Mucosa of gallbladder (tissue), 1 donor: ENCODE measurements at regions not wholly inside any gene's neighbourhood (a gene's known extent, or its start where the extent isn't known, plus 50 kb on each side); places are given as distances from the start of the nearest gene placed in this dataset.
"Not testable (repeated sequence)": the region's sequence is repeated elsewhere in the genome, so short reads cannot be mapped to it uniquely, and the experiment has no call there.

ENCODE experiments used
- DNase-seq: peaks from one replicate; pipeline ENCODE4 v3.0.0-alpha.2; 2020; ENCODE audit warnings: low spot score
- donor health status: DM: no; HTN: no; CAD: no.

- no peak for DNase-seq
These were observed 187.8 kb downstream of the SHQ1 start for GRCh38 chr3:72660270-72661114.

- DNase-seq, result no peak
These were observed 188.6 kb downstream of the SHQ1 start for GRCh38 chr3:72659596-72659995.

GRCh38 chr3:72659188-72659587 lies 189.1 kb downstream of the SHQ1 start:
- DNase-seq, result no peak

GRCh38 chr3:72658466-72659100 lies 189.7 kb downstream of the SHQ1 start:
- DNase-seq, result no peak

GRCh38 chr3:72657666-72658065 lies 190.6 kb downstream of the SHQ1 start:
- DNase-seq, result no peak

GRCh38 chr3:72655723-72656122 lies 192.5 kb downstream of the SHQ1 start:
- no peak for DNase-seq

GRCh38 chr3:72655131-72655551 lies 193.1 kb downstream of the SHQ1 start:
- no peak for DNase-seq

GRCh38 chr3:72652395-72652794 lies 195.8 kb downstream of the SHQ1 start:
- DNase-seq, result no peak

GRCh38 chr3:72651498-72651897 lies 196.7 kb downstream of the SHQ1 start:
- DNase-seq, result no peak

- DNase-seq, result no peak
These were observed 202.0 kb downstream of the SHQ1 start for GRCh38 chr3:72646263-72646662.

- DNase-seq, result not testable (repeated sequence)
These were observed 204.6 kb downstream of the SHQ1 start for GRCh38 chr3:72643635-72644034.

GRCh38 chr3:72641684-72642083 lies 206.6 kb downstream of the SHQ1 start:
- DNase-seq, result no peak

GRCh38 chr3:72641072-72641471 lies 207.2 kb downstream of the SHQ1 start:
- no peak for DNase-seq

GRCh38 chr3:72636969-72637597 lies 211.2 kb downstream of the SHQ1 start:
- DNase-seq, result no peak

- DNase-seq, result no peak
These were observed 212.7 kb downstream of the SHQ1 start for GRCh38 chr3:72635551-72635950.

- no peak for DNase-seq
These were observed 214.1 kb downstream of the SHQ1 start for GRCh38 chr3:72634128-72634527.

GRCh38 chr3:72633534-72633933 lies 214.7 kb downstream of the SHQ1 start:
- DNase-seq, result no peak

GRCh38 chr3:72633121-72633520 lies 215.1 kb downstream of the SHQ1 start:
- no peak for DNase-seq

- no peak for DNase-seq
These were observed 216.1 kb downstream of the SHQ1 start for GRCh38 chr3:72632129-72632528.

- DNase-seq, result no peak
These were observed 217.3 kb downstream of the SHQ1 start for GRCh38 chr3:72630969-72631344.

- DNase-seq, result no peak
These were observed 217.8 kb downstream of the SHQ1 start for GRCh38 chr3:72630327-72630968.

GRCh38 chr3:72629191-72629631 lies 219.0 kb downstream of the SHQ1 start:
- DNase-seq, result no peak
